ENCODE measurements at regions not wholly inside any gene's neighbourhood (a gene's known extent, or its start where the extent isn't known, plus 50 kb on each side); places are given as distances from the start of the nearest gene placed in this dataset.
"Not testable (repeated sequence)": the region's sequence is repeated elsewhere in the genome, so short reads cannot be mapped to it uniquely, and the experiment has no call there.

DNA sequence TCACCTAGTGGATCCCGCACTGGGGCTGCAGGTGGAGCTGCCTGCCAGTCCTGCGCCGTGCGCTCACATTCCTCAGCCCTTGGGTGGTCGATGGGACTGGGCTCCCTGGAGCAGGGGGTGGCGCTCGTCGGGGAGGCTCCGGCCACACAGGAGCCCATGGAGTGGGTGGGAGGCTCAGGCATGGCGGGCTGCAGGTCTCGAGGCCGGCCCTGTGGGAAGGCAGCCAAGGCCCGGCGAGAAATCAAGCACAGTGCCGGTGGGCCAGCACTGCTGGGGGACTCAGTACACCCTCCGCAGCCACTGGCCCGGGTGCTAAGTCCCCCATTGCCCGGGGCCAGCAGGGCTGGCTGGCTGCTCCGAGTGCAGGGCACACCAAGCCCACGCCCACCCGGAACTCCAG is 1708.6 kb downstream of the OLFM4 start:
- TF ChIP-seq, protein P1, sequence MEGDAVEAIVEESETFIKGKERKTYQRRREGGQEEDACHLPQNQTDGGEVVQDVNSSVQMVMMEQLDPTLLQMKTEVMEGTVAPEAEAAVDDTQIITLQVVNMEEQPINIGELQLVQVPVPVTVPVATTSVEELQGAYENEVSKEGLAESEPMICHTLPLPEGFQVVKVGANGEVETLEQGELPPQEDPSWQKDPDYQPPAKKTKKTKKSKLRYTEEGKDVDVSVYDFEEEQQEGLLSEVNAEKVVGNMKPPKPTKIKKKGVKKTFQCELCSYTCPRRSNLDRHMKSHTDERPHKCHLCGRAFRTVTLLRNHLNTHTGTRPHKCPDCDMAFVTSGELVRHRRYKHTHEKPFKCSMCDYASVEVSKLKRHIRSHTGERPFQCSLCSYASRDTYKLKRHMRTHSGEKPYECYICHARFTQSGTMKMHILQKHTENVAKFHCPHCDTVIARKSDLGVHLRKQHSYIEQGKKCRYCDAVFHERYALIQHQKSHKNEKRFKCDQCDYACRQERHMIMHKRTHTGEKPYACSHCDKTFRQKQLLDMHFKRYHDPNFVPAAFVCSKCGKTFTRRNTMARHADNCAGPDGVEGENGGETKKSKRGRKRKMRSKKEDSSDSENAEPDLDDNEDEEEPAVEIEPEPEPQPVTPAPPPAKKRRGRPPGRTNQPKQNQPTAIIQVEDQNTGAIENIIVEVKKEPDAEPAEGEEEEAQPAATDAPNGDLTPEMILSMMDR (IDR thresholded peaks at IDR 0.05; ENCODE audit: low read depth, low read length, missing input control), result not testable (repeated sequence)
- TF ChIP-seq HNF4G (IDR thresholded peaks at IDR 0.05); FOXA2 (IDR thresholded peaks at IDR 0.05); YY1 (IDR thresholded peaks at IDR 0.05); GABPA (IDR thresholded peaks at IDR 0.05 in 1 of 2, conservative IDR thresholded peaks at IDR 0.05 in 1 of 2): not testable (repeated sequence)
- TF ChIP-seq, protein P2, sequence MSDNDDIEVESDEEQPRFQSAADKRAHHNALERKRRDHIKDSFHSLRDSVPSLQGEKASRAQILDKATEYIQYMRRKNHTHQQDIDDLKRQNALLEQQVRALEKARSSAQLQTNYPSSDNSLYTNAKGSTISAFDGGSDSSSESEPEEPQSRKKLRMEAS (IDR thresholded peaks at IDR 0.05), result not testable (repeated sequence)
- TF ChIP-seq, protein P3, sequence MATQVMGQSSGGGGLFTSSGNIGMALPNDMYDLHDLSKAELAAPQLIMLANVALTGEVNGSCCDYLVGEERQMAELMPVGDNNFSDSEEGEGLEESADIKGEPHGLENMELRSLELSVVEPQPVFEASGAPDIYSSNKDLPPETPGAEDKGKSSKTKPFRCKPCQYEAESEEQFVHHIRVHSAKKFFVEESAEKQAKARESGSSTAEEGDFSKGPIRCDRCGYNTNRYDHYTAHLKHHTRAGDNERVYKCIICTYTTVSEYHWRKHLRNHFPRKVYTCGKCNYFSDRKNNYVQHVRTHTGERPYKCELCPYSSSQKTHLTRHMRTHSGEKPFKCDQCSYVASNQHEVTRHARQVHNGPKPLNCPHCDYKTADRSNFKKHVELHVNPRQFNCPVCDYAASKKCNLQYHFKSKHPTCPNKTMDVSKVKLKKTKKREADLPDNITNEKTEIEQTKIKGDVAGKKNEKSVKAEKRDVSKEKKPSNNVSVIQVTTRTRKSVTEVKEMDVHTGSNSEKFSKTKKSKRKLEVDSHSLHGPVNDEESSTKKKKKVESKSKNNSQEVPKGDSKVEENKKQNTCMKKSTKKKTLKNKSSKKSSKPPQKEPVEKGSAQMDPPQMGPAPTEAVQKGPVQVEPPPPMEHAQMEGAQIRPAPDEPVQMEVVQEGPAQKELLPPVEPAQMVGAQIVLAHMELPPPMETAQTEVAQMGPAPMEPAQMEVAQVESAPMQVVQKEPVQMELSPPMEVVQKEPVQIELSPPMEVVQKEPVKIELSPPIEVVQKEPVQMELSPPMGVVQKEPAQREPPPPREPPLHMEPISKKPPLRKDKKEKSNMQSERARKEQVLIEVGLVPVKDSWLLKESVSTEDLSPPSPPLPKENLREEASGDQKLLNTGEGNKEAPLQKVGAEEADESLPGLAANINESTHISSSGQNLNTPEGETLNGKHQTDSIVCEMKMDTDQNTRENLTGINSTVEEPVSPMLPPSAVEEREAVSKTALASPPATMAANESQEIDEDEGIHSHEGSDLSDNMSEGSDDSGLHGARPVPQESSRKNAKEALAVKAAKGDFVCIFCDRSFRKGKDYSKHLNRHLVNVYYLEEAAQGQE (IDR thresholded peaks at IDR 0.05), result not testable (repeated sequence)
